ENCODE measurements at regions not wholly inside any gene's neighbourhood (a gene's known extent, or its start where the extent isn't known, plus 50 kb on each side); places are given as distances from the start of the nearest gene placed in this dataset.

- WGBS, 2 donors, result 94 to 97% methylated on average over 6 of the region's 6 CpGs
- DNase-seq, result no peak
- no peaks in the 10 kb centered on the region for H3K36me3 ChIP-seq
- no peak overlapping the region for H3K27ac ChIP-seq
- H3K9me3 ChIP-seq, result no peaks in the 10 kb centered on the region
- H3K27me3 ChIP-seq, result no peaks in the 10 kb centered on the region
- H3K4me1 ChIP-seq, result no peaks in the 10 kb centered on the region
- TF ChIP-seq POLR2A (IDR thresholded peaks at IDR 0.05), result no peak
- intact Hi-C loops (cut with DNase I), result no loop called here
- H3K4me3 ChIP-seq (replicated peaks in 1 of 3), result no peak overlapping the region
Observed at GRCh38 chr11:110808248-110808647, 96.0 kb upstream of the ARHGAP20 start.

DNA sequence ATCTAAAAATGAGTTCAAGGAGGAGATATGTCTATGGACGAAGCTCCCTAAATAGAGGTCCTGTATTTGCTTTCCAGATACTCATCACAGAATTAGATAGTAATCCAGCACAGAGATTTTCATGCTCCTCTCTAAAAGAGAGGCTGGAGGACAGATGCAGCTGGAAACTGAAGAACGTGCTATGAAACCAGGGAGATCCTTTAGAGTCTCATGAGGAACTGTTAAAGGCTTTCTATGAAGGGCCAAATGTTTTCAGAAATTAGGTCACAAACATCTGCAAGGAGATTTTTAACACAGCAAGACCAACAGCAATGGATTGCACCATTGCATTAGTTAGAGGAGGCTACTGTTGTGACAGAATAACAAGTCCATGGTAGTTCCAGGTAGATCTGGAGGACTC lies 95.6 kb upstream of the ARHGAP20 start:
- no peaks in the 10 kb centered on the region for H3K4me1 ChIP-seq
- no peak overlapping the region for H3K27ac ChIP-seq
- 92 to 94% methylated on average over 2 of the region's 2 CpGs for WGBS, 2 donors
- intact Hi-C loops (cut with DNase I), result no loop called here
- no peaks in the 10 kb centered on the region for H3K9me3 ChIP-seq
- no peaks in the 10 kb centered on the region for H3K27me3 ChIP-seq
- H3K4me3 ChIP-seq (replicated peaks in 1 of 3), result no peak overlapping the region
- no peak for DNase-seq
- TF ChIP-seq POLR2A (IDR thresholded peaks at IDR 0.05), result no peak
- TF ChIP-seq, protein P1, sequence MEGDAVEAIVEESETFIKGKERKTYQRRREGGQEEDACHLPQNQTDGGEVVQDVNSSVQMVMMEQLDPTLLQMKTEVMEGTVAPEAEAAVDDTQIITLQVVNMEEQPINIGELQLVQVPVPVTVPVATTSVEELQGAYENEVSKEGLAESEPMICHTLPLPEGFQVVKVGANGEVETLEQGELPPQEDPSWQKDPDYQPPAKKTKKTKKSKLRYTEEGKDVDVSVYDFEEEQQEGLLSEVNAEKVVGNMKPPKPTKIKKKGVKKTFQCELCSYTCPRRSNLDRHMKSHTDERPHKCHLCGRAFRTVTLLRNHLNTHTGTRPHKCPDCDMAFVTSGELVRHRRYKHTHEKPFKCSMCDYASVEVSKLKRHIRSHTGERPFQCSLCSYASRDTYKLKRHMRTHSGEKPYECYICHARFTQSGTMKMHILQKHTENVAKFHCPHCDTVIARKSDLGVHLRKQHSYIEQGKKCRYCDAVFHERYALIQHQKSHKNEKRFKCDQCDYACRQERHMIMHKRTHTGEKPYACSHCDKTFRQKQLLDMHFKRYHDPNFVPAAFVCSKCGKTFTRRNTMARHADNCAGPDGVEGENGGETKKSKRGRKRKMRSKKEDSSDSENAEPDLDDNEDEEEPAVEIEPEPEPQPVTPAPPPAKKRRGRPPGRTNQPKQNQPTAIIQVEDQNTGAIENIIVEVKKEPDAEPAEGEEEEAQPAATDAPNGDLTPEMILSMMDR (IDR thresholded peaks at IDR 0.05), result no peak
- no peaks in the 10 kb centered on the region for H3K36me3 ChIP-seq

DNA sequence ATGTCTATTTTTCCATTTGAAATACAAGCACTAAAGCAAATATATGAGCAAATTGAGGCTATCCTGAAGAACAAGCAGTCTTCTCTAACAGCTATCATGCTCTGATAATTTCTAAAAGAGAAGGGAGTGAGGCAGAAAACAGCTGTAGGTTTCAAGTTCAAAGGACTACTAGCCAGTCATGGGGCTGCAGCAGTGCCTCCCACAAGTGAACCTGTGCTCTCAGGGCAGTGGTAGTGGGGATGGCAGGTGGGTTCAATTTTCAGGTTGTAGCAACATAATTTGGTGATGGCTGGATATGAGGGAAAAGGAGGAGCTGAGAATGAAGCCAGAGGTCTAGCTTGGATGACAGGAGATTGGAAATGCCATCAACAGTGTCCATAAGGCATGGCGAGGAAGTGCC lies 93.5 kb upstream of the ARHGAP20 start:
- WGBS, 2 donors, result 100% methylated on average over 1 of the region's 1 CpG
- Histone ChIP-seq H3K9me3 (no peaks in the 10 kb centered on the region), H3K36me3 (no peaks in the 10 kb centered on the region), H3K27ac (no peak overlapping the region), H3K4me1 (no peaks in the 10 kb centered on the region), H3K4me3 (replicated peaks in 1 of 3) (no peak overlapping the region), H3K27me3 (no peaks in the 10 kb centered on the region)
- TF ChIP-seq, protein P1 (IDR thresholded peaks at IDR 0.05), result no peak
- no peak for TF ChIP-seq POLR2A (IDR thresholded peaks at IDR 0.05)
- DNase-seq, result no peak
- intact Hi-C loops (cut with DNase I), result no loop called here

DNA sequence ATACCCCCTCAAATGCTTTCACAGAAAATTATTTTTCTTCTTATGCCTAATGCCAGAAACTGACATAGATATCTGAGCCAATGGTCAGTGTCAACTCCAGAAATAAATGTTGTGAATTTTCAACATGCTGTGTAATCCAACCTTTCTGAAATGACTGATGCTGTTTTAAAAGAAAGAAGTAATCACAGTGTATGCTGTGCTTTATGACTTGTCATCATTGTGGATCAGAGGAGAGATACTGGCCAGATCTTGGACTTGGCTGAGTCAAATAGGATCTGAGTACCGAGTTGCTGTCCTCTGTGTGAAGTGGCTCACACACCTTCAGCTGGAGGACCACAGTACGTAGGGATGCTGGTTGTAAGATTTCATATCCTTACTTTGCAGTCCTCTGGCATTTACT lies 89.9 kb upstream of the ARHGAP20 start:
- Histone ChIP-seq H3K27me3 (no peaks in the 10 kb centered on the region), H3K27ac (no peak overlapping the region), H3K36me3 (no peaks in the 10 kb centered on the region), H3K4me3 (replicated peaks in 1 of 3) (no peak overlapping the region), H3K4me1 (no peaks in the 10 kb centered on the region), H3K9me3 (no peaks in the 10 kb centered on the region)
- WGBS, 2 donors, result 74 to 95% methylated on average over 2 of the region's 2 CpGs
- no peak for TF ChIP-seq POLR2A (IDR thresholded peaks at IDR 0.05)
- TF ChIP-seq, protein P1 (IDR thresholded peaks at IDR 0.05), result no peak
- no peak for DNase-seq
- intact Hi-C loops (cut with DNase I), result no loop called here

DNA sequence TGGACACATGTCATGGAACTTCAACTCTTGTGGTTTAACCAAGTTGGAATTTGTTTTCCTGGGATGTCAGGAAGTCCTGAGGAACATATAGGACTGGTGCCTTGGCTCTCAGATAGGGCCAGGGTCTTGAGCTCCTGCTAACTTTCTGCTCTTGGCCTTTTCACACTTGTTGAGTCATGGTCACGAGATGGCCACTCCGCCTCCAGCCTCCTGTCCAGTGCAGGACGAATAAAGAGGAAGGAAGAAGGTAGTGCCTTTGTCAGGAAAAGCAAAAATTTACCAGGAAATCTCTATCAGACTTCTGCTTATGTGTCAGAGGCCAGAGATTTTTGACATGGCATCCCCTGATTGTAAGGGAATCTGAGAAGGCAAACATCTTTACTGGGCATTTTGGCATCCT lies 89.1 kb upstream of the ARHGAP20 start:
- no peak for DNase-seq
- intact Hi-C loops (cut with DNase I), result no loop called here
- Histone ChIP-seq H3K4me3 (replicated peaks in 1 of 3) (no peak overlapping the region), H3K27me3 (no peaks in the 10 kb centered on the region), H3K9me3 (no peaks in the 10 kb centered on the region), H3K4me1 (no peaks in the 10 kb centered on the region), H3K36me3 (no peaks in the 10 kb centered on the region), H3K27ac (no peak overlapping the region)
- TF ChIP-seq, protein P1 (IDR thresholded peaks at IDR 0.05), result no peak
- TF ChIP-seq POLR2A (IDR thresholded peaks at IDR 0.05), result no peak
- 67 to 73% methylated on average over 3 of the region's 3 CpGs for WGBS, 2 donors

Data from thyroid gland (tissue), 4 donors.